Smooth muscle cell (in vitro differentiated cells): ENCODE measurements at regions not wholly inside any gene's neighbourhood (a gene's known extent, or its start where the extent isn't known, plus 50 kb on each side); places are given as distances from the start of the nearest gene placed in this dataset.
"Not testable (repeated sequence)": the region's sequence is repeated elsewhere in the genome, so short reads cannot be mapped to it uniquely, and the experiment has no call there.

Source experiments
- DNase-seq: peaks from one replicate; lab custom pipeline; 2025; ENCODE audit not compliant: unreplicated experiment; lab: John Stamatoyannopoulos, UW
- H2AFZ ChIP-seq: fragments of 200-600 bp; sonication (generic); 2 replicates; pipeline ENCODE4 v1.6.0; 2016; ENCODE audit warnings: antibody characterized with exemption, low read depth, mild to moderate bottlenecking
- H3F3A ChIP-seq: fragments of 200-600 bp; sonication (generic); 2 replicates; pipeline ENCODE4 v1.6.0; 2017; ENCODE audit warnings: antibody characterized with exemption, low read depth
- H3K27ac ChIP-seq: fragments of 200-600 bp; sonication (generic); 2 replicates; pipeline ENCODE4 v1.5.1; 2016; ENCODE audit warnings: low read depth, mild to moderate bottlenecking
- H3K27me3 ChIP-seq: fragments of 200-600 bp; sonication (generic); 2 replicates; pipeline ENCODE4 v1.6.1; 2016; ENCODE audit warnings: low read depth, mild to moderate bottlenecking
- H3K36me3 ChIP-seq: fragments of 200-600 bp; sonication (generic); 2 replicates; pipeline ENCODE4 v1.5.1; 2016; ENCODE audit warnings: low read depth
- H3K4me1 ChIP-seq: fragments of 200-600 bp; sonication (generic); 2 replicates; pipeline ENCODE4 v1.5.1; 2016; ENCODE audit warnings: low read depth
- H3K4me2 ChIP-seq: fragments of 200-600 bp; sonication (generic); 2 replicates; pipeline ENCODE4 v1.6.0; 2016; ENCODE audit warnings: mild to moderate bottlenecking
- H3K4me3 ChIP-seq: fragments of 200-600 bp; sonication (generic); 2 replicates; pipeline ENCODE4 v1.5.1; 2016; ENCODE audit warnings: mild to moderate bottlenecking
- H3K79me2 ChIP-seq: fragments of 200-600 bp; sonication (generic); 2 replicates; pipeline ENCODE4 v1.6.0; 2016; ENCODE audit warnings: low read depth, mild to moderate bottlenecking
- H3K9ac ChIP-seq: fragments of 200-600 bp; sonication (generic); 2 replicates; pipeline ENCODE4 v1.6.0; 2016; ENCODE audit warnings: low read depth
- H3K9me3 ChIP-seq: fragments of 200-600 bp; sonication (generic); replicated peaks from 2 replicates; pipeline ENCODE4 v1.5.1; 2016; ENCODE audit warnings: low read depth
- H4K20me1 ChIP-seq: fragments of 200-600 bp; sonication (generic); 2 replicates; pipeline ENCODE4 v1.6.0; 2016; ENCODE audit warnings: low read depth
- WGBS: methylation state at CpG from one replicate; pipeline ENCODE4 v1.1.7; 2016; ENCODE audit warnings: low lambda C conversion rate; 5-methylcytosine and 5-hydroxymethylcytosine counted together
- TF ChIP-seq, protein P1 (sequence below): fragments of 200-600 bp; sonication (generic); IDR thresholded peaks from 2 replicates; pipeline ENCODE4 v1.5.1; 2017; ENCODE audit warnings: borderline replicate concordance, mild to moderate bottlenecking, antibody characterized with exemption; ENCODE audit not compliant: insufficient read depth, poor library complexity, severe bottlenecking

DNA sequence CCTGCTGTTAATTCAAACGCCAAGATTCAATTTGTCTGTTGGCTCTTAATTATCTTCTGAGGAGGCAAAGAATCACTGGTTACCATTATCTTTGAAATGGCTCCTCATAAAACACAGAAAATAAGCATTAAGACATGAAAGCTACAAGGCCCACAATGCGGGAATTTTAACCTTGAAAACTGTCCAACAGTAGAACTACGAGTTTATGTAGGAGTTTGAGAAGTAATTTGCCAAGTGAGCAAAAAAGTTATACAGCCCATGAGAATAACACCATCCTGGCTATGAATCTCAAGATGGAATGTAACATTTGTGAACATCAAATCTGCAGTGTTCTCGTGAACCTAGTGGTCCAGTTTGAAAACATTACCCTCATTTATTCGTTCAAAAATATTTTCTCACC lies 172.5 kb downstream of the ALDH1A2 start:
- no peaks in the 10 kb centered on the region for H3F3A ChIP-seq
- no peak overlapping the region for H3K4me2 ChIP-seq
- no peak overlapping the region for H3K4me3 ChIP-seq
- WGBS = 70% methylated on average over 5 of the region's 5 CpGs
- H3K79me2 ChIP-seq = no peaks in the 10 kb centered on the region
- H2AFZ ChIP-seq = no peak overlapping the region
- no peaks in the 10 kb centered on the region for H4K20me1 ChIP-seq
- no peak for DNase-seq
- H3K4me1 ChIP-seq = no peaks in the 10 kb centered on the region
- H3K27ac ChIP-seq = no peak overlapping the region
- TF ChIP-seq, protein P1, sequence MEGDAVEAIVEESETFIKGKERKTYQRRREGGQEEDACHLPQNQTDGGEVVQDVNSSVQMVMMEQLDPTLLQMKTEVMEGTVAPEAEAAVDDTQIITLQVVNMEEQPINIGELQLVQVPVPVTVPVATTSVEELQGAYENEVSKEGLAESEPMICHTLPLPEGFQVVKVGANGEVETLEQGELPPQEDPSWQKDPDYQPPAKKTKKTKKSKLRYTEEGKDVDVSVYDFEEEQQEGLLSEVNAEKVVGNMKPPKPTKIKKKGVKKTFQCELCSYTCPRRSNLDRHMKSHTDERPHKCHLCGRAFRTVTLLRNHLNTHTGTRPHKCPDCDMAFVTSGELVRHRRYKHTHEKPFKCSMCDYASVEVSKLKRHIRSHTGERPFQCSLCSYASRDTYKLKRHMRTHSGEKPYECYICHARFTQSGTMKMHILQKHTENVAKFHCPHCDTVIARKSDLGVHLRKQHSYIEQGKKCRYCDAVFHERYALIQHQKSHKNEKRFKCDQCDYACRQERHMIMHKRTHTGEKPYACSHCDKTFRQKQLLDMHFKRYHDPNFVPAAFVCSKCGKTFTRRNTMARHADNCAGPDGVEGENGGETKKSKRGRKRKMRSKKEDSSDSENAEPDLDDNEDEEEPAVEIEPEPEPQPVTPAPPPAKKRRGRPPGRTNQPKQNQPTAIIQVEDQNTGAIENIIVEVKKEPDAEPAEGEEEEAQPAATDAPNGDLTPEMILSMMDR = no peak
- H3K9ac ChIP-seq = no peak overlapping the region
- no peaks in the 10 kb centered on the region for H3K36me3 ChIP-seq
- no peaks in the 10 kb centered on the region for H3K9me3 ChIP-seq
- H3K27me3 ChIP-seq = no peaks in the 10 kb centered on the region

DNA sequence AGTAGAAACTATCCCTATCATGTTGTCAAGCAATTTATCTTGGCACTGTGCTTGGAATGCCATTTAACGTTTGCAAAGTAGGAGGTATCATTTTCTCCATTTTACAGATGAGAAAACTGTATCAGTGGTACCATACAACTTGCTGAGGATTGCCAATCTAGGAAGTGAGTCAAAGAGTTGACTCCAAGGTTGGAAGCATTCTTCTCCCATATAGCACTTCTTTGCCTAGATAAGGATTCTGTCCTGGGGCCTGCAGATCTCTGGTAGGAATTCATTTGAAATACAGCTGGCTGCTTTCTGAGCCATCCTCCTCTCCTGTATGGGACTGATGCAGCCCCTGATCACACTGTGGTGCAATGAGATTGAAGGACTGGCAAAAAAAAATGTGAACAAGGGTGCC lies 170.2 kb downstream of the ALDH1A2 start:
- H3F3A ChIP-seq = no peaks in the 10 kb centered on the region
- TF ChIP-seq, protein P1 = no peak
- no peaks in the 10 kb centered on the region for H4K20me1 ChIP-seq
- no peak overlapping the region for H3K27ac ChIP-seq
- 86% methylated on average over 1 of the region's 1 CpG for WGBS
- no peak overlapping the region for H3K4me2 ChIP-seq
- no peak overlapping the region for H3K9ac ChIP-seq
- H3K4me3 ChIP-seq = no peak overlapping the region
- H3K4me1 ChIP-seq = no peaks in the 10 kb centered on the region
- no peaks in the 10 kb centered on the region for H3K9me3 ChIP-seq
- no peaks in the 10 kb centered on the region for H3K36me3 ChIP-seq
- H3K27me3 ChIP-seq = no peaks in the 10 kb centered on the region
- H3K79me2 ChIP-seq = no peaks in the 10 kb centered on the region
- no peak overlapping the region for H2AFZ ChIP-seq
- no peak for DNase-seq

DNA sequence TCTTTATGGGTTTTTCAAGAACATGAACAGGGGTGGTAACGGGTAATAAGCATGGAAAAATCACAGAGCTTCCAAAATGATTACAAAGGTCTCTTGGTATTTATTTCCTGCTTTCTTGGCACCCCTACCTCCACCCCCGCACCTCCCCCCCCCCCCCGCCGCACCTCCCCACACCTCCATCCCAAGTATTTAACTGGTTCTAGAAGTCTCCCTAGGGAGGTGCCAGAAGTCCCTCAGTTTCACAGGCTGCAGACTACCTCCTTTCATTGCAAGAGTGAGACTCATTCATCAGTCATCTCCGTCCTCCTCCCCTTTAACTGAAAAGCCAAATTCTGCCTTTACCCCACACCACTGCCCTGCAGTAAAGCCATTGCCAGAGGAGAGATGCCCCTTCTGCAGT lies 169.4 kb downstream of the ALDH1A2 start:
- H3K4me3 ChIP-seq = no peak overlapping the region
- 89% methylated on average over 5 of the region's 5 CpGs for WGBS
- H3K27me3 ChIP-seq = no peaks in the 10 kb centered on the region
- no peak overlapping the region for H3K9ac ChIP-seq
- H3K9me3 ChIP-seq = no peaks in the 10 kb centered on the region
- H2AFZ ChIP-seq = no peak overlapping the region
- TF ChIP-seq, protein P1 = no peak
- H3K4me2 ChIP-seq = no peak overlapping the region
- no peaks in the 10 kb centered on the region for H3K79me2 ChIP-seq
- H3F3A ChIP-seq = no peaks in the 10 kb centered on the region
- no peaks in the 10 kb centered on the region for H3K36me3 ChIP-seq
- no peaks in the 10 kb centered on the region for H4K20me1 ChIP-seq
- no peak for DNase-seq
- no peak overlapping the region for H3K27ac ChIP-seq
- H3K4me1 ChIP-seq = no peaks in the 10 kb centered on the region

DNA sequence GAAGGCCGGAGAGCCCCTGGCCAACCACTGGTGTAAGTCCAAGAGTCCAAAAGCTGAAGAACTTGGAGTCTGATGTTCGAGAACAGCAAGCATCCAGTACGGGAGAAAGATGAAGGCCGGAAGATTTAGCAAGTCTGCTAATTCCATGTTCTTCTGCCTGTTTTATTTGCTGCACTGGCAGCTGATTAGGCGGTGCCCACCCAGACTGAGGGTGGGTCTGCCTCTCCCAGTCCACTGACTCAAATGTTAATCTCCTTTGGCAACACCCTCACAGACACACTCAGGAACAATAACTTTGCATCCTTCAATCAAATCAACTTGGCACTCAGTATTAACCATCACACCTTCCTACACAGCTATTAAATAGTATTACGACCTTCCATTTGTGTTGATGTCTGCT lies 168.6 kb downstream of the ALDH1A2 start:
- not testable (repeated sequence) for H3K4me3 ChIP-seq, H3K27ac ChIP-seq, H4K20me1 ChIP-seq, H3K27me3 ChIP-seq, H3K9ac ChIP-seq, H3F3A ChIP-seq, H3K36me3 ChIP-seq, H3K9me3 ChIP-seq, H3K4me2 ChIP-seq, H3K4me1 ChIP-seq, H3K79me2 ChIP-seq, DNase-seq, H2AFZ ChIP-seq
- 92% methylated on average over 6 of the region's 6 CpGs for WGBS
